ENCODE measurements at regions not wholly inside any gene's neighbourhood (a gene's known extent, or its start where the extent isn't known, plus 50 kb on each side); places are given as distances from the start of the nearest gene placed in this dataset.

GRCh38 chr18:78153362-78153761 lies 826.3 kb upstream of the SALL3 start:
- DNase-seq: no peak
- Histone ChIP-seq H3K36me3 (no peaks in the 10 kb centered on the region), H3K4me3 (no peak overlapping the region), H3K27ac (no peak overlapping the region), H3K27me3 (no peaks in the 10 kb centered on the region), H3K9me3 (peaks cover 0 to 2% (median 0%) of the 10 kb centered on the region in 4 donors), H3K4me1 (no peaks in the 10 kb centered on the region)
- intact Hi-C loops (cut with DNase I): no loop called here
- TF ChIP-seq CTCF (IDR thresholded peaks at IDR 0.05): no peak
- no peak for TF ChIP-seq POLR2AphosphoS5 (IDR thresholded peaks at IDR 0.05)
- TF ChIP-seq EP300 (IDR thresholded peaks at IDR 0.05): no peak
- no peak for TF ChIP-seq POLR2A (IDR thresholded peaks at IDR 0.05)
- 89 to 90% methylated on average over 16 of the region's 16 CpGs for WGBS, 2 donors

GRCh38 chr18:78154444-78154843 lies 825.2 kb upstream of the SALL3 start:
- Histone ChIP-seq H3K4me3 (no peak overlapping the region), H3K27me3 (no peaks in the 10 kb centered on the region), H3K27ac (no peak overlapping the region), H3K9me3 (peaks cover 0 to 2% (median 0%) of the 10 kb centered on the region in 4 donors), H3K36me3 (no peaks in the 10 kb centered on the region), H3K4me1 (no peaks in the 10 kb centered on the region)
- WGBS, 2 donors: 82 to 90% methylated on average over 9 of the region's 9 CpGs
- DNase-seq: no peak
- intact Hi-C loops (cut with DNase I): no loop called here
- TF ChIP-seq EP300 (IDR thresholded peaks at IDR 0.05): no peak
- no peak for TF ChIP-seq POLR2AphosphoS5 (IDR thresholded peaks at IDR 0.05)
- no peak for TF ChIP-seq CTCF (IDR thresholded peaks at IDR 0.05)
- TF ChIP-seq POLR2A (IDR thresholded peaks at IDR 0.05): no peak

- DNase-seq: no peak
- WGBS, 2 donors: 57 to 68% methylated on average over 4 of the region's 4 CpGs
- H3K4me1 ChIP-seq: no peaks in the 10 kb centered on the region
- H3K4me3 ChIP-seq: no peak overlapping the region
- intact Hi-C loops (cut with DNase I): no loop called here
- TF ChIP-seq CTCF (IDR thresholded peaks at IDR 0.05) (no peak), POLR2A (IDR thresholded peaks at IDR 0.05) (no peak), POLR2AphosphoS5 (IDR thresholded peaks at IDR 0.05) (no peak), EP300 (IDR thresholded peaks at IDR 0.05) (no peak)
- H3K36me3 ChIP-seq: no peaks in the 10 kb centered on the region
- H3K27me3 ChIP-seq: no peaks in the 10 kb centered on the region
- no peak overlapping the region for H3K27ac ChIP-seq
- H3K9me3 ChIP-seq: peaks cover 0 to 2% (median 0%) of the 10 kb centered on the region in 4 donors
These were observed 824.8 kb upstream of the SALL3 start for GRCh38 chr18:78154853-78155252.

- no peak overlapping the region for H3K27ac ChIP-seq
- H3K4me3 ChIP-seq: no peak overlapping the region
- TF ChIP-seq POLR2AphosphoS5 (IDR thresholded peaks at IDR 0.05) (no peak), POLR2A (IDR thresholded peaks at IDR 0.05) (no peak)
- H3K27me3 ChIP-seq: no peaks in the 10 kb centered on the region
- intact Hi-C loops (cut with DNase I): no loop called here
- H3K9me3 ChIP-seq: peaks cover 0 to 2% (median 0%) of the 10 kb centered on the region in 4 donors
- WGBS, 2 donors: 62 to 74% methylated on average over 1 of the region's 1 CpG
- no peaks in the 10 kb centered on the region for H3K36me3 ChIP-seq
- no peak for DNase-seq
- no peaks in the 10 kb centered on the region for H3K4me1 ChIP-seq
These were observed 823.2 kb upstream of the SALL3 start for GRCh38 chr18:78156466-78156865.

GRCh38 chr18:78158943-78159342 lies 820.7 kb upstream of the SALL3 start:
- no peaks in the 10 kb centered on the region for H3K9me3 ChIP-seq
- H3K4me1 ChIP-seq: no peaks in the 10 kb centered on the region
- no peak overlapping the region for H3K4me3 ChIP-seq
- H3K27me3 ChIP-seq: no peaks in the 10 kb centered on the region
- no peak for TF ChIP-seq POLR2AphosphoS5 (IDR thresholded peaks at IDR 0.05)
- intact Hi-C loops (cut with DNase I): no loop called here
- DNase-seq: no peak
- no peak overlapping the region for H3K27ac ChIP-seq
- WGBS, 2 donors: 92 to 93% methylated on average over 17 of the region's 17 CpGs
- no peaks in the 10 kb centered on the region for H3K36me3 ChIP-seq

GRCh38 chr18:78159397-78159796 lies 820.2 kb upstream of the SALL3 start:
- H3K27me3 ChIP-seq: peaks cover 0 to 3% (median 0%) of the 10 kb centered on the region in 3 donors
- H3K36me3 ChIP-seq: no peaks in the 10 kb centered on the region
- TF ChIP-seq POLR2A (IDR thresholded peaks at IDR 0.05) (no peak), CTCF (IDR thresholded peaks at IDR 0.05) (no peak), POLR2AphosphoS5 (IDR thresholded peaks at IDR 0.05) (no peak), EP300 (IDR thresholded peaks at IDR 0.05) (no peak)
- no peak overlapping the region for H3K27ac ChIP-seq
- no peak overlapping the region for H3K4me3 ChIP-seq
- H3K9me3 ChIP-seq: no peaks in the 10 kb centered on the region
- no peak for DNase-seq
- no peaks in the 10 kb centered on the region for H3K4me1 ChIP-seq
- intact Hi-C loops (cut with DNase I): no loop called here
- WGBS, 2 donors: 88 to 90% methylated on average over 8 of the region's 8 CpGs

Data from sigmoid colon (tissue), 6 donors.